ENCODE measurements at regions not wholly inside any gene's neighbourhood (a gene's known extent, or its start where the extent isn't known, plus 50 kb on each side); places are given as distances from the start of the nearest gene placed in this dataset.

DNA sequence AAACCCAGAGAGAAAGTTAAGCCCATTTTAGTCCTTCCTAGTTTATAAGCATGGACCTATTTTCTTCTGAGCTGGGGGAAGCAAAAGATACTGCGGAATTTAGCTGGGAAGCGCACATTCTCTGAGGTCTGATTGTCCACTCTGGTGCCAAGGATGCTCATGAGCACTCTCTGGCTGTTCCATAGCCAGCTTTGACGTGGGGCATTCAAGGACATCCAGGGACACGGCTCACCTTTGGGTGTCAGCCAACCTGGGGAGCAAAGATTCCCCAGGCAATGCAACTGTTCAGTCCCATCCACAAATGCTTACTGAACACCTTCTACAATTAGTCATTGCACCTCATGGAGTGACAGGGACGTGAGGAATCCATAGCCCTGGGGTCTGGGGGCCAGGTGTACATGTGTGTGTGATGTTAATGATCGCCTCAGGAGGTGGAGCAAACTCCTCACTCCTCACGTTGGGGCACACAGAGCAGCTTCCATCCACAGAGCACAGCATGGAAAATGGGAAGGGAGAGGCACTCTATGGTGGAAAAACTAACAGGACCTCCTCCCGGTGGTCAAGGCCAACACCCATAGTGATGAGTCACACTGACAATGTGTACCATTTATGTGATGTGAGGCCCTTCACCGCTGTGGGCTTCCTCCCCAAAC lies 67.5 kb upstream of the IGFBP3 start:
- DNase-seq, result no peak

DNA sequence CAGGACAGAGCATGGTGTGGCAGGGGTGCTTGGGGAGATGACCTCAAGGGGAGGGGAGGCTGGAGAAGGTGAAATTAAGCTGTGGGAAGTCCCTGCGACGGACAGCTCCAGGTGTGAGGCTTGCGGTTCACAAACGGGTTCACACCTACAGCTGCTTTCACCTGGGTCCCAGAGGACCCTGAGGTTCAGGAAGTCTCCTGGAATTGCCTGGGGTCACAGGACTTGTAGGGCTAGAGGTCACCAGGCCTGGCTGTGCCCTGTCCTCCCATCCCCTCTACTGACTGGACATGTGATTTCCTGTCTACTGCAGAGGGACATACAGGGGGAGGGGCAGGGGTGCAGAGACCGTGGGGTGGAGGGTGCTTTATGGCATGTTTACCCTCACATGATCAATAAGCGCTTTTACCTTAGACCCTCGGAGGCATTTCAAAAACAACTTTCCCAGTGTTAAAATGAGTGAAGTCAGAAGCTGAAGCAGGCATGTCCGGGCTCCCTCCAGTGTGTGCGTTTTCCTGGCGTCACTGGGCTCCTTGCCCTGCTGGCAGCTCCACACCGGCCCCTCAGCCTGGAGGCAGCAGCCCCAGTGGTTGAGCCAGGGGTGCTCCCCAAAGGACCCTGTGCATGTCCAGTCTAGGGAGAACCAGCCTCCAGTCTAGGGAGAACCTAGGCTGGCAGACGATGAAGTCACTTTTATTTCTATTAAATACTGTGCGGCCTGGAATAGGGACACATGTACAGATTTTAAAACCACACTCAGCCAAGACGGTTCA lies 66.6 kb upstream of the IGFBP3 start:
- DNase-seq, result no peak

DNA sequence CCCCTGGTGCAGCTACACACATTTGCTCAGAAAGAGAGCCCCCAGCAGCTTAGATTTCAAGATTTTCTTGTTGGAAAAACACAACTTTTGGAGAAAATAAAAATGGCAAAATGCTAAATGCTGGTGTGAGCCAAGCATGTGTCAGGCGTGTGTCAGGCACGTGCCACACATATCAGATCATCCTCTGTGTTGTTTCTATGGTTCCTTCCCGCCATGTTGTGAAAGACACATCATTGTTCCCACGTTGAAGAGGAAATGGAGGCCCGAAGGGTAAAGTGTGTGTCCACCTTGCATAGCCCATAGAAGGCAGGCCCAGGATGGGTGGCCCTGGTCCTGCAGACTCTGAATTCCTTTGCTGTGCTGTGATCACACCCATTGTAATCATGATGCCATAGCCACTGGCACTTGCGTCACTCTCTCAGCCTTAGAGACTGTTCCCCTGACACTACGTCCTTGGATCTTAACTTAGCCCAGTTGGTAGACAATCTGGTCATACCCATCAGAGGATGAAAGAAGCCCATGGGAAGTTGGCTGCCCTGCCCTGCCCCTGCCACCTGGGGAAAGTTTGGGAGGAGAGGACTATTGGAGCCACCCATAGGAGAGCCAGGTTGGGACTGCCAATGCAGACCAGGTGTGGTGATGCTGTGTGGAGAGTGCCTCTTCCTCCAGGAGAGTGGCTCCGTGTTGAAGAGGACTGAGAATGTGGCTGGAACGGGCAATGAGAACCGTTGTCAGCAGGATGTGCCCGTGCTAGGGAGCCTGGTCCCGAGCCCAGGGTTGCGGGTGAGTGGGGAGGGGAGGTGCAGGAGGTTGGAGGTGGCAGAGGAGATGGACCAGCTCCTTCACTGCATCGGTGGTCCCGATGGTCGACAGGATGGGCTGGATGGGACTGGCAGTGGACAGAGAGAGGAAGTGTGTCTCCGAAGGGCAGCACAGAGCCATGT lies 65.6 kb upstream of the IGFBP3 start:
- DNase-seq, result no peak

DNA sequence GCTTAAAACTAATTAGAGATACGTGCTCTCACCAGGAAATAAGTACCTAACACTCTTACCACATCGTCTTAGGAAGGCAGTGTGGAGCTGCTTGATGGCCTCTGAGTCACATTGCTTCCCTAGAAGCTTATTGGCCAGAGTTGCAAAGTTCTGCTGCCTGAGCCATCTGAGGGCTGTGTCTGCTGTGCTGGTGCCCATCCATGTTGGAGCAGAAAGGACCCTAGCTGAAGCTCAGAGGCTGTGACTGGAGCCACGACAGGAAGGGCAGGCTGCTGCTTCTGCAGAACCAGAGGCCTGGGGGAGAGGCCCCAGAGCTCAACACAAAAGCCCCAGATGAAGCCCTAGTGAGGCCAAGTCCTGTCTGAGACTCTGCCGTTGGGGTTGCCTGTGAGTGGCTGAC lies 64.8 kb upstream of the IGFBP3 start:
- DNase-seq, result no peak

DNA sequence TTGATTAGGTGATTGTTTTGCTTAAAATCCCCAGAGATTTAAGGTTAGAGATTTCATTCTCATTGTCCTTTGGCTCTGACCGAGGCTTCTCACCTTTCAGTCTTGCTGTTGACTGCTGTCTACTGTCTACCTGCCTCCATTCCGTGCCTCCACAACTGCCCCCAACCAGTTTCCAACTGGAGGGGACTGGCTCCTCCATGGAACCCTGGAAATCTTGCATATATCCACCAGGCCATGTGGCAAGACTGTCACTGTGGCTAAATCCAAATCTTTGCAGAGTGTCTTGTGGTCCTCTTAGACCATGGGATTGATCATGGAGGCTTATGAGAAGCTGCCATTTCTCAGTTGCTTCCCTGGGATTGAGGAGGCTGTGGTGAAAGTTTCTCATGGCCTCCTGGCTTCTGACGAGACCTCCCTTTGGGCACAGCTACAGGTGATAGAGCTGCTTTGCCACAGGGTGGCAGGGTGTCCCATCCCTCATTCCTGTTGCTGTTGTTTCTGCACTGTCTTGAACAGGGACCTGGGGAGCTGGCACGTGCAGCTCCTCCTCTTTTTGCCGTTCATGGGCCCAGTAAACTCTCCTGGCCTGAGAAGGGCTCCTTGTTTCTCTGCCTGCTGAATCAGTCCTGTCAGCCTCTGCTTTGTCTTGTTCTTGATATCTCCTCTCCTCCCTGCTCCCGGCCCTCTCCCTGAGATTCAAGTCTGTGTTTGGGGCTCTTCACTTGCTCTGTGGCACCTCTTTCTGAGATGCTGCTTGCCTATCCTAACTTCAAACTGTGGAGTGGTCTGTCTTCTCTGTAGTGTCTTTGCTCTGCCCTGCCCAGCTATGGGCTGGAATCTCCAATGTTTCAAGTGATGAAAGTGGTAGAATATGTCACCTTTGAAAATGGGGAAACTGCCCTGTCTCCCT lies 63.6 kb upstream of the IGFBP3 start:
- no peak for DNase-seq

DNA sequence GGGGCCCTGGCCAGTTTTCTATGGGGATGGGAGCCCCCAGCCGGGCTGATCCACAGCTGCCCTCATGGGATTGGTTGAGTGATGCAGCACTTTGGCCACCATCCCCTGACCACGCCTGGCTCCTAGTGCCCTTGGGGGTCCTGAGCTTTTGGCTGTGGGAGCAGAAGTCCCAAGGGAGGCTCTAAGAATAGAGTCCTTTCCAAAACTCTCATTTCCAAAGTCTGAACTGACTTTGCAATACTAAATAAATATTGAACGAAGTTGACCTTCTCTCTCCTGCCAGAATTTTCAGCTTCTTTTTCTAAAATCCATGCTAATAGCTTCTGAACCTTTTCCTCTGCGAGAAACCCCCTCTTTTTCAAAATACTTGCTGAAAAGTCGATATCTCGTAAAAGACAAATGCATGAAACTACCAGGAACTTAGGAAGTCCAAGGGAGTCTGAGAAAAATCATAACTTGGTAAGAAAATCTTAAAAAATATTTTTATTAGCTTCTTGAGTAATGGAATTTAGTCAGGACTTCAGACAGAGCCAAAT lies 62.7 kb upstream of the IGFBP3 start:
- DNase-seq, result no peak

DNA sequence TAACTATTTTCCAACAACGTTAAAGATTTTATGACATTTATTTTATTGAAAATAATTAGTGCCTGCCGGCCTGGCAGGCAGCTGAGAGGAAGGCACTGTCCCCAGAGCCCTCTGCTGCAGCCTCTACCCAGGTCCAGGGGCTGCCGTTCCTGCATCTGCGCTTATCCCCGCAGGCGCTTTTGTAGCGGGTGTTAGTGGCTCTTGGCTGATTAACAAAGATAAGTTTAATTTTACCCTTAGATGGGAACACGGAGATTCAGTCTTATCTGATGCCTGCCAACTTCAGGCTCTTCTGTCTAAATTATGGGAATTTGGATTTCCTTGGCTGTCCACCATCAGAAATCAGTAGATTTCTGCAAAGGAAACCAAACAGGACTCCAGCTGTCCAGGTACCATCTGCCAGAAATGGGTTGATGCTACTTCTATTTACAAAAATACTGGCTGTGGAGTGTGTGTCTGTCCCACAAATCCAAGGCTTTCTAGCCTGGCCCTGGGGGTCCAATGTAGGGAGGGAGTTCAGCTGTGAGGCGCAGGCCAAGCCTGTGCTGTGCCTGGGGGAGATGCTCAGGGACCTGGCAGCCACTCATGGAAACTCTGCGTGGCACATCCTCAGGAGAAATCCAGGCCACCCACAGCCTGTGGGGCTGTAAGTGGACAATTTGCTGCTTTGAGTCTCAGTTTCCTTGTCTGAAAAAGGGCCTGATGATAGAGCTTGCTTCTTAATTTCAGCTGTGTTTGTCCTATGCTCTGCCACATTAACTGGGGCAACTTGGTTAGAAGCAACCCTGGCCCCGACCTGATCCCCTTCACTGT lies 62.0 kb upstream of the IGFBP3 start:
- no peak for DNase-seq

DNA sequence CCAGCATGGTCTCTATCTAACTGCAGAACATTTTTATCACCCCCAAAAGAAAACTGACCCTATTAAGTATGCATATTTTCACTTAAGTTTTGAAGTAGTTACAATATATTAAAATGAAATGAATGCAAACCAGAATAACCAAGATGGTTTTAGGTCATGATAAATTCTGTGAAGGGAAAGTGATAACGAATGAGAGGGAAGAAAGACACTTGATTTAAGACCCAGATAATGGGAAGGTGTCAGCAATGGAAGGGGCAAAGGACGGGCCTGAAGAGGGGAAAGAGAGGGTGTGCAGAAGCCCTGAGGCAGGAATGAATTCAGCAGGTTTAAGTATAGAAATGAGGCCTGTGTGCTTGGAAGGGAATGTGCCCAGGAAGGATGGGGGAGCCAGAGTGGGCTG lies 61.1 kb upstream of the IGFBP3 start:
- DNase-seq, result no peak

DNA sequence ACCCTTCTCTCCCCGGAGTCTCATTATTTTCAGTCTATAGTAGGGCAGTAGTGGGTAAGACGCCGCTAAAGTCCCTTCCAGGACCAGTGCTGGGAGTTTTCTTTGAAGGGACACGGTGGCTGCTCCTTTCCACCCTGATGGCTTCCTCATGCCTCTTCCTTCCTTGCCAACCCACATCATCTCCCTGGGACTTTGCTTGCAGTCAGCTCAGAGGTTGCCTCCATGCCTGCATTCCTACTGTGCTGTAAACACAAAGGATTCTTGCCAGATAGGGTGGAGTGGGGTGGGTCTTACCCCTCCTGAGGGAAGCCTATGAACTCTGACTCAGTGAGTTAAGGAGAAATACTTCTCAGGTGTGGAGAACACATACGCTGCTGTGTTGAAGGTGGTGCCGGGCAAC lies 59.9 kb upstream of the IGFBP3 start:
- DNase-seq, result no peak

DNA sequence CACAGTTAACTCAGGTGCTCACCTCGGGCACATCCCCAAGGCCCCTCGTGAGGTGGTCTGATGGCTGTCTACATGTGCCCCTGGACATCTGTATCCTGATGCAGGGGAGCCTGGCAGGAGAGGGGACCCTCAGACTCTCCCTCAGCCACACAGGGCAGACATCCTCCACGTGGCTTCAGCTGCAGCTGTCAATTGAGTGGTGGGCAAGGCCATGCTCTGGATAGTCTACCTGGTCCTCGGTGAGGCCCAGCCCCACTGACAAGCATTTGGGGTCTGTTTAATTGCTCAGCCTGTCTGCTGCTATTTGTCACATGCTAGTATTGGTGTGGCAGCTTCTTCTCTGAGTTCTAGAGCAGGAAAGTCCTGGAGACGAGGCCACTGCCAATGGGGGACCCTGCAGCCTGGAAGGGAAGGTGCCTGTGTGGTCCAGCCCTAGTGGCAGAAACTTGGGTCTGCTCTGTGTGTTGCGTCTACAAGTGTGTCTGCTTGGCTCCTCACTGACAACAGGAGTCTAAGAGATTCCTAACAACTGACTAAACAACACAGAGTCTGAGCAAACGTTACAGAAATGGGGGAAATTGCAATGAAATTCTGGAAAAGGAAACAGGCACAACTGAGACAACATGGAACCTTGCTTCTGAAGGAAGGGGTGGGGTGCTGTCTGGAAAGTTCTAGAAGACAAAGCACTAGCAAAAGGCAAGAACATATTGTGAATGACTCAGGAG lies 59.3 kb upstream of the IGFBP3 start:
- DNase-seq, result no peak

DNA sequence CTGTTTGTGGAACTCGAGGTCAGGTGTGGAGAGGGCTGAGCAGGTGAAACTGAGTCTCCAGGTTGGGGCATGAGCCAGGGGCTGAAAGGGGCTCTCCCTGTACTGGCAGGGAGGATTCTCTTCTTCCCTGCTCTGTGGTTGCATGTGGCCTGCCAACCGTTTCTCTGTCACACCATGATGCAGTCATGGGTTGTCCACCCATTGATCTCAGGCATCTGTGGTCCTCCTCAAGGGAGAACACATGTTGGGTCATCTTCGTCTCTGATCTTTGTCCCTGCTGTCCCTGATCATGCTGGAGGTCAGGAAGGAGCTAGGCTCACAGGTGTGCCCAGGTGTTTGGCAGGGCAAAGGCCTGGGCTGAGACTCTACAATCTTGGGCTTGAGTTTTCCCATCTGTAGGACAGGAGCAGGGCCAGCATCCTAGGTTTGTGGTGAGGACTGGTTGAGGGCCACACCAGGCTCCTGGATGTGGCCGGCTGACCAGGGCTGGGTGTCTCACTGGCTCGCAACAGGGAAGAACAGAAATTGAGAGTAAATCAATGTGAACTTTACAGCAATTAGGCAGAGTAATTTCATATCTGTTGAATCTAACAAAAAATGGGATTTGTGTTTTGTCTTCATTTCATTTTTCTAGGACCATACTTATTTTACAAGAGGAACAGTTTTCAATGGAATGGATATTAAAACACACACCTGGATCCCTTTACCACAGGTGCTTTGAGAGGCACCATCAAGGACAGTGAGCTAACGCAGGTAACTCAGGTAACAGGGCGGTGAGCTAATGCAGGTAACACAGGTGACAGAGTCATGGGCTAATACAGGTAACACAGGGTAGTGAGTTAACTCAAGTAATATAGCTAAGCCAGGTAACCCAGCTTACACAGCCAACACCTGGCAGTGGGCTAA lies 58.5 kb upstream of the IGFBP3 start:
- no peak for DNase-seq

DNA sequence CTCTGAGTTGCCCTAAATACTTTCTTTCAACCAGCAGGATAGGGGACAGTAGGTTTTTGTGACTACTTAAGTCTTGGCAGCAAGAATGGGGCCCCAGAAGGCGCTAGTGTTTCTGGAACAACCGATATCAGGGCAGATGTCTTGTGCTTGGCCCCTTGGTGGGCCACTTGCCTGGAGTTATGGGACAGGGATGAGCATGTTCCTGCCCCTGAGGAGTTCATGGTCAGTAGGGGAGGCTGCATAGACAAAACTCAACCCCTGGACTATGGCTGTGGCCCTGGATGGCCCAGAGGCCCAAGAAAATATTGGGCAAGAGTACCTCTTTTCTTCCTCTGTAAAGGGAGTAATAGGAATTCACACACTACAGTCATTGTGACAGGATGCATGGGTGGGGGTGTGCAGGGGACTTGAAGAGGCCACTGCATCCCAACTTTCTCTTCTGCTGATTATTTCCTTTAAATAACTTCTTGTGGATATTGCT lies 57.7 kb upstream of the IGFBP3 start:
- no peak for DNase-seq

DNA sequence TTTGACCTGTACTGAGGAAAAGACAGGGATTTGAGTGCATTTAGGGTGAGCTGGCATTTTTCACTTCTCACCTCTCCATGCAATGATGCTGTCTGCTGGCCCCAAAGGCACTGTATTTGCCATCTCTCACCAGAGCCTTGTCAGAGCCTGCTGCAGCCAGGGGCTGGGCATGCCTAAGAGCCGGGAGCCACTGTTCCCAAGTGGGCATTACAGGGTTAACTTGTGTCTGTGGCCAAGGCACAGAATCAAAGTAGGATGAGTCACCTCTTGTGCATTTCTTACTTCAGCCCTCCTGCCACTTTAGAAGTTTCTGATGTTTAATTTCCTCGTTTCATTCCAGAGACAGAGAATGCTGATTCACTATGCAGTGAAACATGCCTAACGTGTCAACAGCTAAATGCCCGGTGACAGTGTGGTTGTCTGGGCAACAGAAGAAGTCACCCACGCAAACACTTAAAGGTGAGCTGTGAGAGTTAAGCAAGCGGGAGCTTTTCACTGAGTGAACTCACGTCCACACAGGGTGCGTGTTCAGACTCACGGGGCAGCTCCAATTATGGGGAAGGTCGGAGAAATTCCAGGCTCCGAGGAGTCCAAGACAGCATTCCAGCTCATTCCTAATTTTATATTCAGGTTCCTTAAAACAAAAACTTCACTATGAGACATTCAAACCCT lies 57.1 kb upstream of the IGFBP3 start:
- DNase-seq, result no peak

DNA sequence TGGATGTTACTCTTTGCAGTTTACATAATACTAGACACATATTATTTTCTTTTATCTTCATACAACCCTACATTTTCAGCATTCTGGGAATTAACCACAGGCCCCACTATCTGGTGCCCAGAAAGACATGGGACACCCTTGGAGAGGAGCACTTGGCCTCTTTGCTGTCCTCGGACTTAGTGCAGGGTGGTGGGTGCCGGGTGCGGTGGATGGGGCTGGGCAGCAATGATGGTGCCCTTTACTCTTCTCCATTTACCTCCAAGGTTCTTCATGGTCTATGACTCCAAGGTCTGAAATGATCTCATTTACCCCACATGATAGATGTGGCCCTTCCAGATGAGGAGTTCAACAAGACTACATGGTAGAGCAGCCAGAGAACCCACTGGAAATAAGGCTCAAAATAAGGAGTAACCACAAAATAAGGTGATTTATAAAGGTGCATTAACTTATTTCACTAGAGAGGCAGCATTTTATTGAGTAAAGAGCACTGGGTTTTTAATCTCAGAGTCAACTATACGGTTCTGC lies 56.2 kb upstream of the IGFBP3 start:
- no peak for DNase-seq

DNA sequence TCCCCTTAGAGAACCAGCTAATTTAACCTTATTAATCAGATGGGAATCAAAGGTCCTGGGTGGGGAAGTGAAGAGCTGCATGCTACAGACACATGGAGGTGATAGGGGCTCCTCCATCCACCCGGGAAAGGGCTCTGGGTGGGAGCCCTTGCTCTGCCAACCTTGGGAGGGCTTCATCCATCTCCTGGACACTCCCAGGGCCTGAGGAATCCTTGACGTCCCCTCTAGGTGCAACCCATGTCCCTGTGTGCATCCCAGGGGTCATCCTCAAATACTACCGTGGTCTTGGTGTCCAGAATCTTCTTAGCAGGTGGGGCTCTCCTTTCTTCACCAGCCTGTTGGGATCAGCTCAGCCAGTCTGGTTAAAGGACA lies 55.4 kb upstream of the IGFBP3 start:
- DNase-seq, result no peak

DNA sequence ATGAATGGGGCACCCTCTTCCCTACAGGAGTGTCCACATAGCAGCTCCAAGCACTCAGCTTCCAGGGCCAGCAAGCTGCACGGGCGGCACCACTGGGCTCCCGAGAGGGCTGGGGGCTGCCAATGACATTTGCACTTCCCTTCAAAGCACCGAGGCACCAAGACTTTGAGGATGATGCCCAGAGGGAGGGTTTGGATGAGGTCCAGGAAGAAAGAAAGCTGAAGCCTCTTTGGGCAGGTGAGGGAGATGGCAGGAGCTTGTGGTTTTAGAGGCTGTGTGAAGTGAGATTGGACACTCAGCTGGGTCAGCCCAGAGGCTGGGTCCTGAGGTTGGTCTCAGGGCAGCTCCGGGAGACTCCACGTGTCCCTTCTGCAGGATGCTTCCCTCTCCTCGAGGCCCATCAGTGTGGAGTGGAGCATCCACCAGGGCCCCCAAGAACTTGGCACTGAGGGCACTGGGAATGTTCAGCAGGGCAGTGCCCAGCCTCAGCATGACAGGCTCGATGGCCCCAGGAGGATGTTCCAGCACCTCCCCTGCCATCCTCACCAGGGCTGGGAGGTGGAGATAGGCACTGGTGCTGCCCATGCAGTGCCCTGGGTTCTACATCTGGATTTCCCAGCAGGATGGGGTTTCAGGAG lies 54.9 kb upstream of the IGFBP3 start:
- DNase-seq, result no peak

DNA sequence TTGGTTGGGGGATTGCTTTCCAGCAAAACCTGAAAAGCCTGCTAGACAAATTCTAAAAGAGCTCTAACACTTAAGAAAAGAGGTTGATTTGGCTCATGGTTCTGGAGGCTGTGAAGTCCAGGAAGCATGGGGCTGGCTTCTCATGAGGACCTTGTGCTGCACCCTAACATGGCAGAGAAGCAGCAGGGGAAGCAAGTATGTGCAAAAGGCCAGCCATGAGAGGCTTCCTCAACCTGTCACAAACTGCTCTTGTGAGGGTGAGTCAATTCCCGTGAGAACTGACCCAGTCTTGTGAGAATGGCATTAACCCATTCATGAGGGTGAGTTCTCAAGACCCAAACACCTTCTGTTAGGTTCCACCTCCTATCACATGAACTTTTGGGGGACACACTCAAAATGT lies 54.3 kb upstream of the IGFBP3 start:
- no peak for DNase-seq

Data from midbrain (tissue), 1 donor.